Neural cell (in vitro differentiated cells): ENCODE measurements at regions not wholly inside any gene's neighbourhood (a gene's known extent, or its start where the extent isn't known, plus 50 kb on each side); places are given as distances from the start of the nearest gene placed in this dataset.

Experiments used
- H2AFZ ChIP-seq: fragments of 200-600, 300-800 bp; sonication (generic), shearing (Covaris generic); 2 replicates; pipeline ENCODE4 v1.6.0; 2014; ENCODE audit warnings: low read depth, mild to moderate bottlenecking, antibody characterized with exemption, low read length, moderate library complexity
- H3F3A ChIP-seq: fragments of 200-600 bp; shearing (Covaris generic); 2 replicates; pipeline ENCODE4 v1.6.1; 2016; ENCODE audit warnings: mild to moderate bottlenecking, moderate library complexity, mixed read lengths, antibody characterized with exemption, low read length; ENCODE audit not compliant: insufficient read depth, poor library complexity, severe bottlenecking
- H3K27ac ChIP-seq: fragments of 200-600, 300-800 bp; sonication (generic), shearing (Covaris generic); 2 replicates; pipeline ENCODE4 v1.5.1; 2014; ENCODE audit warnings: mild to moderate bottlenecking, low read length, moderate library complexity
- H3K27me3 ChIP-seq: fragments of 300-800, 200-600 bp; sonication (generic), shearing (Covaris generic); 2 replicates; pipeline ENCODE4 v1.6.0; 2014; ENCODE audit warnings: mild to moderate bottlenecking, low read depth, low read length, moderate library complexity; ENCODE audit not compliant: insufficient read depth
- H3K36me3 ChIP-seq: fragments of 300-800, 200-600 bp; sonication (generic), shearing (Covaris generic); 2 replicates; pipeline ENCODE4 v1.5.1; 2014; ENCODE audit warnings: mild to moderate bottlenecking, antibody characterized with exemption, low read length, moderate library complexity; ENCODE audit not compliant: insufficient read depth
- H3K4me2 ChIP-seq: fragments of 300-800, 200-600 bp; sonication (generic), shearing (Covaris generic); 2 replicates; pipeline ENCODE4 v1.6.0; 2014; ENCODE audit warnings: mild to moderate bottlenecking, low read length
- H3K4me3 ChIP-seq: fragments of 300-800, 200-600 bp; sonication (generic), shearing (Covaris generic); 2 replicates; pipeline ENCODE4 v1.5.1; 2014; ENCODE audit warnings: mild to moderate bottlenecking, low read length, moderate library complexity
- H3K79me2 ChIP-seq: fragments of 200-600 bp; shearing (Covaris generic); replicated peaks from 2 replicates; pipeline ENCODE4 v1.6.0; 2014; ENCODE audit warnings: mild to moderate bottlenecking, low read length, moderate library complexity; ENCODE audit not compliant: insufficient read depth
- H3K9ac ChIP-seq: fragments of 300-800, 200-600 bp; sonication (generic), shearing (Covaris generic); 2 replicates; pipeline ENCODE4 v1.6.1; 2016; ENCODE audit warnings: mild to moderate bottlenecking, low read length, mixed read lengths
- H3K9me2 ChIP-seq: fragments of 200-600 bp; shearing (Covaris generic); 2 replicates; pipeline ENCODE4 v1.6.1; 2016; ENCODE audit warnings: mild to moderate bottlenecking, low read length, mixed read lengths; ENCODE audit not compliant: insufficient read depth
- H3K9me3 ChIP-seq: fragments of 200-600, 300-800 bp; sonication (generic), shearing (Covaris generic); 2 replicates; pipeline ENCODE4 v1.6.1; 2016; ENCODE audit warnings: mild to moderate bottlenecking, mixed run types, low read length, moderate library complexity, mixed read lengths
- H4K20me1 ChIP-seq: fragments of 200-600 bp; shearing (Covaris generic); 2 replicates; pipeline ENCODE4 v1.6.1; 2016; ENCODE audit warnings: mild to moderate bottlenecking, mixed run types; ENCODE audit not compliant: insufficient read depth
- CTCF ChIP-seq: fragments of 450-650 bp; IDR thresholded peaks from 2 replicates; pipeline ENCODE4 v1.5.1; 2014; ENCODE audit warnings: antibody characterized with exemption, mild to moderate bottlenecking, moderate library complexity; ENCODE audit not compliant: poor library complexity, severe bottlenecking
- EP300 ChIP-seq: fragments of 450-650 bp; conservative IDR thresholded peaks from 2 replicates; pipeline ENCODE4 v1.6.1; 2014; ENCODE audit warnings: antibody characterized with exemption, mild to moderate bottlenecking, moderate library complexity; ENCODE audit not compliant: poor library complexity, severe bottlenecking
- EZH2 ChIP-seq: fragments of 200-600, 300-800 bp; shearing (Covaris generic), sonication (generic); IDR thresholded peaks from 2 replicates; pipeline ENCODE4 v1.6.1; 2014; ENCODE audit warnings: antibody characterized with exemption, low read length, borderline replicate concordance, mild to moderate bottlenecking; ENCODE audit not compliant: insufficient read depth, poor library complexity, severe bottlenecking
- MXI1 ChIP-seq: fragments of 450-650 bp; conservative IDR thresholded peaks from 2 replicates; pipeline ENCODE4 v1.6.1; 2014; ENCODE audit warnings: antibody characterized with exemption, mild to moderate bottlenecking; ENCODE audit not compliant: poor library complexity, severe bottlenecking
- POLR2AphosphoS5 ChIP-seq: IDR thresholded peaks from 2 replicates; pipeline ENCODE4 v1.6.1; 2012
- RAD21 ChIP-seq: fragments of 450-650 bp; conservative IDR thresholded peaks from 2 replicates; pipeline ENCODE4 v1.6.1; 2014; ENCODE audit warnings: antibody characterized with exemption, mild to moderate bottlenecking, moderate library complexity
- REST ChIP-seq: IDR thresholded peaks from 2 replicates; pipeline ENCODE4 v1.6.1; 2012; ENCODE audit warnings: borderline replicate concordance
- SMC3 ChIP-seq: fragments of 450-650 bp; conservative IDR thresholded peaks from 2 replicates; pipeline ENCODE4 v1.6.1; 2014; ENCODE audit warnings: antibody characterized with exemption, mild to moderate bottlenecking, moderate library complexity; ENCODE audit not compliant: poor library complexity
- TAF1 ChIP-seq: IDR thresholded peaks from 2 replicates; pipeline ENCODE4 v1.6.1; 2012; ENCODE audit warnings: low read depth

- no peaks in the 10 kb centered on the region for H3K79me2 ChIP-seq
- TF ChIP-seq REST (no peak), SMC3 (no peak), TAF1 (no peak), RAD21 (no peak), MXI1 (no peak), EZH2 (no peak), POLR2AphosphoS5 (no peak), CTCF (no peak), EP300 (no peak)
Observed at GRCh38 chr3:162547321-162547720, 1050.7 kb downstream of the OTOL1 start.

DNA sequence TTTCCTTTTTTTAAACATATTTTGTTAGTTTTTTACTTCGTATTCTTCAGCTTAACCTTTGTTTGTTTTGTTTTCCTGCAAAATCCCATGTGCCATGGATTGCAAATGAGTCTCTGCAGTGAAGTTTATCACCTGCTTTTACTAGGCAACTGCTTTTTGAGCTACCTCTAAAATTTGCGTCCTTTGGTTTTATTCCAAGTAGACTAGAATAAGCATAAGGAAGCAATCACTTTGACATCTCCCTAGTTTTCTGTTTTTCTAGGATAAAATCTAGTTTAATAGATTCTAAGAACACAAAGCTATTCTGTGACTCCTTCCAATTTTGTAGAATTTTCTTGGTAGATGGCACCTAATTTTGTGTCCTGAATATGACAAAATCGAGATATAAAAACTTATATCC lies 1059.2 kb downstream of the OTOL1 start:
- no peaks in the 10 kb centered on the region for H3K79me2 ChIP-seq
- TF ChIP-seq RAD21 (no peak), POLR2AphosphoS5 (no peak), TAF1 (no peak), REST (no peak), SMC3 (no peak), CTCF (no peak), EP300 (no peak), MXI1 (no peak), EZH2 (no peak)
- no peaks in the 10 kb centered on the region for H3K27me3 ChIP-seq
- H4K20me1 ChIP-seq: no peaks in the 10 kb centered on the region
- H3K27ac ChIP-seq: no peak overlapping the region
- no peak overlapping the region for H3K4me3 ChIP-seq
- no peaks in the 10 kb centered on the region for H3K9me2 ChIP-seq
- no peak overlapping the region for H2AFZ ChIP-seq
- H3K36me3 ChIP-seq: no peaks in the 10 kb centered on the region
- H3F3A ChIP-seq: no peaks in the 10 kb centered on the region
- H3K4me2 ChIP-seq: no peak overlapping the region
- H3K9ac ChIP-seq: no peak overlapping the region
- H3K9me3 ChIP-seq: no peaks in the 10 kb centered on the region

More at GRCh38 chr3:162547321-162547720, 1050.7 kb downstream of the OTOL1 start:
- Histone ChIP-seq H3F3A (no peaks in the 10 kb centered on the region), H3K9me2 (no peaks in the 10 kb centered on the region), H3K4me3 (no peak overlapping the region), H2AFZ (no peak overlapping the region), H3K36me3 (no peaks in the 10 kb centered on the region), H3K9me3 (no peaks in the 10 kb centered on the region), H3K27ac (no peak overlapping the region), H4K20me1 (no peaks in the 10 kb centered on the region), H3K27me3 (no peaks in the 10 kb centered on the region), H3K4me2 (no peak overlapping the region), H3K9ac (no peak overlapping the region)
